Fibroblast of villous mesenchyme (primary cell): ENCODE measurements at regions not wholly inside any gene's neighbourhood (a gene's known extent, or its start where the extent isn't known, plus 50 kb on each side); places are given as distances from the start of the nearest gene placed in this dataset.

Experiments
- DNase-seq: peaks from one replicate; pipeline ENCODE4 v3.0.0-alpha.2; 2010; ENCODE audit warnings: low read depth
- H3K4me3 ChIP-seq: 2 replicates; pipeline ENCODE4 v1.5.1; 2011; ENCODE audit warnings: low read depth, mild to moderate bottlenecking, low read length
- TF ChIP-seq, protein P1 (sequence below): IDR thresholded peaks from 2 replicates; pipeline ENCODE4 v1.5.1; 2012; ENCODE audit warnings: low read depth, mild to moderate bottlenecking, low read length; ENCODE audit not compliant: insufficient read depth

DNA sequence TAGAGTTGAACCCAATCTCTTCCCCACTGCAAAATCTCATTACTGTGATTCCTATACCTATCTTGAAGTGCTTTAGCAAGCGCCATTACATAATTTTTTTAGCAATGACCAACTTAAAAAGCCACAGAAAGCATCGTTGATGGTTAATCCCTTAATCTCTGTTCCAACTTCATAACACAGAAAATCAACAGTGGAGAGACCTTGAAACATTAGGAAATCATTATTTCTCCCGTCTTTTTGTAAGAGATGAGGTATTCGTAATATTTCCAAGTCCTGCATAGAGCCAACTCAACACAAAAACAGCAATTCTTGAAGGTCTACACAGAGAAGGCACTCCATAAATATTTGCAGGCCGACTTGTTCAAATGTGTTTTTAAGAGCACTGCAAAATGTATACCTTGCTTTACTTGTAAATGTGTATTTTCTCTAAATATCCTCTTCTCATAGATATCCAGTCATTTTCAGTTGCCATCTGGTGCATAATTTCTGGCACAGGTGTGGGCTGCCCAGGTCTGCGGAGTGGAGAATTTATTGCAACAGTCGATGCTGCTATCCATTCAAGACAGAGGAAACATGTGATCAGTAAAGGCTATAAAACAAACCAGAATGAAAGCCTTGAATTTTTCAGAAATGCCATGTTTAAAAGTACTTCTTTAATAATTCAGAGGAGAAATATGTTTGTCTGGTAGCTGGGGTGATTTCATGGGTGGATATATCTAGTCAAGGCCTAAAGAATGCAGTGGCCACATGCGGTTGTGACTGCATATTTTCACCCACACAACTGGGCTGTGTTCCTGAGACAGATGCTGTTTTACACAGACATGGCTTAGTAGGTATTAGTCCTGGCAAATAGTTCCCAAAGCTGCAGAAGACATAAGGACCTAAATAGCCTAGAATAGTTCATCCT lies 234.3 kb upstream of the STARD13 start:
- H3K4me3 ChIP-seq: no peak overlapping the region
- DNase-seq: peak; percentile 94
- TF ChIP-seq, protein P1, sequence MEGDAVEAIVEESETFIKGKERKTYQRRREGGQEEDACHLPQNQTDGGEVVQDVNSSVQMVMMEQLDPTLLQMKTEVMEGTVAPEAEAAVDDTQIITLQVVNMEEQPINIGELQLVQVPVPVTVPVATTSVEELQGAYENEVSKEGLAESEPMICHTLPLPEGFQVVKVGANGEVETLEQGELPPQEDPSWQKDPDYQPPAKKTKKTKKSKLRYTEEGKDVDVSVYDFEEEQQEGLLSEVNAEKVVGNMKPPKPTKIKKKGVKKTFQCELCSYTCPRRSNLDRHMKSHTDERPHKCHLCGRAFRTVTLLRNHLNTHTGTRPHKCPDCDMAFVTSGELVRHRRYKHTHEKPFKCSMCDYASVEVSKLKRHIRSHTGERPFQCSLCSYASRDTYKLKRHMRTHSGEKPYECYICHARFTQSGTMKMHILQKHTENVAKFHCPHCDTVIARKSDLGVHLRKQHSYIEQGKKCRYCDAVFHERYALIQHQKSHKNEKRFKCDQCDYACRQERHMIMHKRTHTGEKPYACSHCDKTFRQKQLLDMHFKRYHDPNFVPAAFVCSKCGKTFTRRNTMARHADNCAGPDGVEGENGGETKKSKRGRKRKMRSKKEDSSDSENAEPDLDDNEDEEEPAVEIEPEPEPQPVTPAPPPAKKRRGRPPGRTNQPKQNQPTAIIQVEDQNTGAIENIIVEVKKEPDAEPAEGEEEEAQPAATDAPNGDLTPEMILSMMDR: no peak

DNA sequence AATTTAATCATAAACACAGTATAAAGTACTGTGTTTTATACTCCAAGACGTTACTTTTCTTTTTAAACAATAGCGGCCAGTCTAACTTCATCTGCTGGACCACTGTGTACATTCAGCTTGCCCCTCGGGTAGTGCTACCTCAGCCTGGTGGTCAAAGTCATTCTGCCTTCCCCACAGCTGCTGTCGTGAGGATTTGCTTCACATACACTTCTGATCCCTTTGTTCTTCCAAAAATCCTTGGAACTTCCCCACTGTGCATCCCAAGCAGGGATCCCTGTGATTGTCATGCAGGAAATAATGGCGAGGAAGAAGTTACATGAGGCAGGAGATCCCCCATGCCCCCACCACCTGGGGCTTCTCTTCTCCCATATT lies 234.9 kb upstream of the STARD13 start:
- no peak for DNase-seq
- H3K4me3 ChIP-seq: no peak overlapping the region
- TF ChIP-seq, protein P1: no peak

DNA sequence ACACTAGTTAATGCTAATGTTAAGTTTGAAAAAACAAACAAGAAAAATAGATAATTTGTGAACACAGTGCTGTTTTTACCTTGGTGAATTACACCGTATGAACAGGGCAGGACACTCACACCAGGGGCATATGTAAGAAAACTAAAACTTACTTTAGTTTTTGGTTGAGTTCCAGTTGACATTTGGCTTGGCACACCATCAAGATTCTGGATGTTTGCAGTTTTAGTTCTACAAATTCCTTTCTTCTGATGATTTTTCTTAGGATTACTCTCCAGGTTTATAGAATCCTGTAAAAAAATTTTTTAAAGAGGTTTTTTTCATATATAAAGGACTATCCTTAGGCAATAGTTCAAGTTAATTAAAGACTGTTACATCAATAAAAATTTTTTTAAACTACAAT lies 238.5 kb upstream of the STARD13 start:
- TF ChIP-seq, protein P1: no peak
- H3K4me3 ChIP-seq: no peak overlapping the region
- DNase-seq: peak; percentile 89

DNA sequence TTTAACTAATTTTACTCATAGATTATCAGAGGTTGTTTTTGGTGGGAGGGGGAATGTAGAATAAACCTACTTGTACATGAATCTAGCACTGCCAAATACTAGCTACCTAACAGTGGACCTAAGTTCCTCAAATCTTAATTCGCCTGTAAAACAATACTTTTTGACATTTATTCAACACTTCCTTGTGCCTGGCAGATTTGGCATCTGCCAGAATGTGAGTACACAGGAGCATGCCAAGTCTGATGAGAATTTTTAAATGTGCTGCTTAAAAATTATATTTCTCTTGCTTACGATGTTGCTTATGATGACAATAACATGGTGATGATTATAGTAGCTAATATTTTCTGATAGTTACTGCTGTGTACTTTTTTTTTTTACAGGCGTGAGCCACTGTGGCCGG lies 240.2 kb upstream of the STARD13 start:
- no peak overlapping the region for H3K4me3 ChIP-seq
- TF ChIP-seq, protein P1: no peak
- no peak for DNase-seq

DNA sequence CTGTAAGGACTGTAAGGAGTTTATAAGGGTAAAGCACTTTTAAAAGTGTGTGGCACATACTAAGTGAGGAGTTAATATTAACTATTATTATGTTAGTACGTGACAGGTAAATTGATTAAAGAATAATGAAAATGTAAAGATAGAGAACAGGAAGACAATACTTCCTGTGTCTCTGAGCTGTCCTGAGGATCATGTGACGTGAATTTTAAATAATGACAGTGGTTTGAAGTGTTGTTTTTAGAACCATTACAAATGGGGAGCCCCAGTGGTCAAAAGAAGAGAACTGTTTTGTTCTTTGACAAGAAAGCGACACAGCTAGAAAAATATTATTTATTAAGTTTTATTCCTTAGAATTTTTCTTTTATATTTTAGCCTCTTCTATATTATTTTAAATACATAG lies 241.2 kb upstream of the STARD13 start:
- no peak for DNase-seq
- no peak overlapping the region for H3K4me3 ChIP-seq
- TF ChIP-seq, protein P1: no peak

DNA sequence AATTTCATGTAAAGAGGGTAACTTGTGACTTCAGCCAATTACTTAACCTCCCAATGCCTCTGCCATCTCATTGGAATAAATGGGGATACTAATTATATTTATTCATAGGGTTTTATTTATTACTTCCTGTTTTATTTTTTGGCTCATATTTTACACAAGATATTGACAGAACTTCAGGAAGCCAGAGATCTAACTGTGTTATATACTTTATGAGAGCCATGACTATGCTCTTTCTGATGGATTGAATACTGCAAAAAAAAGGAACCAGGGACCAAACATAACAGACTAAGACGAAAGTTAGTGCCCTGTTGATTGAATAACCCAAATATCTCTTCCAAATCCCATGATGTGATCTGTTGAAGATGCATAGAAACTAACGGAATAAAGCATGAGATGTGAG lies 243.3 kb upstream of the STARD13 start:
- H3K4me3 ChIP-seq: no peak overlapping the region
- no peak for DNase-seq
- TF ChIP-seq, protein P1: no peak
